NT2/D1 (cell line): ENCODE measurements at regions not wholly inside any gene's neighbourhood (a gene's known extent, or its start where the extent isn't known, plus 50 kb on each side); places are given as distances from the start of the nearest gene placed in this dataset.

ENCODE experiments used
- YY1 ChIP-seq: IDR thresholded peaks from 2 replicates; pipeline ENCODE4 v1.6.1; 2011; ENCODE audit not compliant: insufficient read length, insufficient read depth
- ZNF274 ChIP-seq: IDR thresholded peaks from 2 replicates; pipeline ENCODE4 v1.6.1; 2011; ENCODE audit warnings: mild to moderate bottlenecking, low read depth, low read length

DNA sequence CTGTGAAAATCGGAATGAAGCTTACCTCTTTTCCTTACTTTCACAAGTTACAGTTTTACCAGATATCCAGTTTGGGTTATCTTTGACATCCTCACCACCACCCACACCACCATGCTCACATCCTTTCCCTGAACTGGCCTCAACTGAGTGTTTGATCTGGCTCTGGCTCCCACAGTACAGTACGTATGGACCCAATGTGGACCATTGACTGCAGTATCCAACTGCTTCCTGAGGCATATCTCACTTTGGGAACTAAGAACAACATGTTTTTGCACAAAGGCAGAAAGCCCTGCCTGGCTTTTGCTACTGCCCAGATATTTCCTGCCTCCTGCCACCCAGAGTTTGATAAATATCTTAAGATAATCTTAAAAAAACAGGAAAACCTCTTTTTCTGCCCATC is 1232.0 kb upstream of the CDH18 start:
- TF ChIP-seq YY1 (no peak), ZNF274 (no peak)
